Mesenchymal stem cell (in vitro differentiated cells and primary cell): ENCODE measurements at regions not wholly inside any gene's neighbourhood (a gene's known extent, or its start where the extent isn't known, plus 50 kb on each side); places are given as distances from the start of the nearest gene placed in this dataset.

ENCODE experiments used
- DNase-seq: peaks from one replicate; pipeline ENCODE4 v3.0.0-alpha.2; 2013
- H2AFZ ChIP-seq: one replicate; pipeline ENCODE4 v1.6.1; 2013; ENCODE audit warnings: low read depth, mild to moderate bottlenecking, control low read depth, inconsistent platforms, low read length, moderate library complexity
- H2AK5ac ChIP-seq: 2 replicates; pipeline ENCODE4 v1.6.1; 2013; ENCODE audit warnings: low read length, moderate library complexity, mild to moderate bottlenecking, inconsistent platforms; ENCODE audit not compliant: severe bottlenecking
- H2BK120ac ChIP-seq: one replicate; pipeline ENCODE4 v1.6.1; 2013; ENCODE audit warnings: low read depth, mild to moderate bottlenecking, inconsistent platforms, low read length, moderate library complexity
- H2BK12ac ChIP-seq, 2 experiments: one replicate each; pipeline ENCODE4 v1.6.1; 2013; ENCODE audit warnings: inconsistent platforms in 2 of 2, low read length in 2 of 2, mild to moderate bottlenecking in 2 of 2, moderate library complexity in 2 of 2, control low read depth in 1 of 2
- H2BK15ac ChIP-seq: one replicate; pipeline ENCODE4 v1.6.1; 2013; ENCODE audit warnings: mild to moderate bottlenecking, low read depth, inconsistent platforms; ENCODE audit not compliant: poor library complexity, severe bottlenecking
- H2BK5ac ChIP-seq: 2 replicates; pipeline ENCODE4 v1.6.1; 2013; ENCODE audit warnings: low read depth, mild to moderate bottlenecking, low read length, control low read depth, inconsistent platforms; ENCODE audit not compliant: poor library complexity, severe bottlenecking
- H3K14ac ChIP-seq, 2 experiments: one replicate each; pipeline ENCODE4 v1.6.1; 2013; ENCODE audit warnings: inconsistent platforms in 2 of 2, low read length in 2 of 2, control low read depth in 1 of 2, mild to moderate bottlenecking in 1 of 2, moderate library complexity in 1 of 2
- H3K18ac ChIP-seq, 2 experiments: one replicate each; pipeline ENCODE4 v1.6.1; 2013; ENCODE audit warnings: inconsistent platforms in 2 of 2, low read length in 2 of 2, control low read depth in 1 of 2, low read depth in 1 of 2, mild to moderate bottlenecking in 1 of 2
- H3K23ac ChIP-seq, 2 experiments: one replicate each; pipeline ENCODE4 v1.6.1; 2013; ENCODE audit warnings: inconsistent platforms in 2 of 2, low read length in 2 of 2, mild to moderate bottlenecking in 2 of 2, moderate library complexity in 2 of 2, control low read depth in 1 of 2
- H3K27ac ChIP-seq: 2 replicates; pipeline ENCODE4 v1.5.1; 2013; ENCODE audit warnings: mild to moderate bottlenecking, moderate library complexity, low read length, control low read depth, inconsistent platforms; ENCODE audit not compliant: poor library complexity, severe bottlenecking
- H3K27me3 ChIP-seq, 2 experiments: 2 replicates each; pipeline versions ENCODE4 v1.6.1 to v1.7.0; 2013; ENCODE audit warnings: low read length in 2 of 2, mild to moderate bottlenecking in 2 of 2, moderate library complexity in 2 of 2, control low read depth in 1 of 2, inconsistent platforms in 1 of 2; ENCODE audit not compliant: control insufficient read depth in 1 of 2, insufficient read depth in 1 of 2
- H3K36me3 ChIP-seq, 2 experiments: 2 replicates each; pipeline versions ENCODE4 v1.6.1 to v1.7.0; 2013; ENCODE audit warnings: low read length in 2 of 2, control low read depth in 1 of 2, inconsistent platforms in 1 of 2, low read depth in 1 of 2, mild to moderate bottlenecking in 1 of 2; ENCODE audit not compliant: insufficient read depth in 2 of 2, control insufficient read depth in 1 of 2
- H3K4ac ChIP-seq, 2 experiments: one replicate each; pipeline ENCODE4 v1.6.1; 2013; ENCODE audit warnings: inconsistent platforms in 2 of 2, low read length in 2 of 2, mild to moderate bottlenecking in 2 of 2, moderate library complexity in 2 of 2, control low read depth in 1 of 2, low read depth in 1 of 2
- H3K4me1 ChIP-seq: 2 replicates; pipeline ENCODE4 v1.6.1; 2013; ENCODE audit warnings: low read depth, low read length, control low read depth; ENCODE audit not compliant: control insufficient read depth, insufficient read depth
- H3K4me2 ChIP-seq: 2 replicates; pipeline ENCODE4 v1.6.1; 2013; ENCODE audit warnings: low read length, mild to moderate bottlenecking, inconsistent platforms; ENCODE audit not compliant: poor library complexity, severe bottlenecking
- H3K4me3 ChIP-seq, 2 experiments: 2 replicates each; pipeline versions ENCODE4 v1.5.1 to v1.7.0; 2013; ENCODE audit warnings: low read length in 2 of 2, mild to moderate bottlenecking in 2 of 2, control low read depth in 1 of 2, low read depth in 1 of 2; ENCODE audit not compliant: insufficient read depth in 1 of 2
- H3K79me1 ChIP-seq: replicated peaks from 2 replicates; pipeline ENCODE4 v1.6.1; 2013; ENCODE audit warnings: mild to moderate bottlenecking, control low read depth, low read length, inconsistent platforms; ENCODE audit not compliant: poor library complexity, severe bottlenecking
- H3K9ac ChIP-seq: 2 replicates; pipeline ENCODE4 v1.7.0; 2013; ENCODE audit warnings: mild to moderate bottlenecking, low read length, moderate library complexity
- H3K9me3 ChIP-seq: 2 replicates; pipeline ENCODE4 v1.7.0; 2013; ENCODE audit warnings: mild to moderate bottlenecking, low read length; ENCODE audit not compliant: control insufficient read depth
- H4K8ac ChIP-seq: one replicate; pipeline ENCODE4 v1.6.1; 2013; ENCODE audit warnings: inconsistent platforms, mild to moderate bottlenecking, low read length, moderate library complexity
- H4K91ac ChIP-seq: one replicate; pipeline ENCODE4 v1.6.1; 2013; ENCODE audit warnings: mild to moderate bottlenecking, low read length, inconsistent platforms
- WGBS: methylation state at CpG from one replicate; pipeline ENCODE4 v1.1.7; 2013; ENCODE audit warnings: mixed read lengths; 5-methylcytosine and 5-hydroxymethylcytosine counted together

DNA sequence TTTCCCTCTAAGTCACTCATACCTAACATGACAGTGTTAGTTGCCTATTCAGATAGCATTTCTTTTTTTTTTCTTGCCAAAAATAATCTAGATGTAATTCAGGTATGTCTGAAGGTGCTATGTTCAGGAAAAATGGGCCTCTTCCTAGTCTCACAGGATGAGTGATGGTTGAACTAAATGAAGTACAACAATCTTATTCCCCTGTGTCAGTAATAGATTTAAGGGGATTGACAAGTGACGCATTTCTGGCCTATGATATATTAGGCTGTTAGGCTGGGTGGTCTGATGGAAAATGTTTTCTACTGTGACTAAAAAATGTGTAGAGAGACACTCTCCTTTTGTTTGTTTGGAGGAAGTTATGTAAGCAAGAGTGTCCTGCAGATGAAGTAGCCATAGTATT is 878.7 kb upstream of the SLITRK1 start:
- Histone ChIP-seq H3K27me3 (no peaks in the 10 kb centered on the region), H3K9ac (no peak overlapping the region), H3K4me3 (no peak overlapping the region), H4K8ac (no peak overlapping the region), H3K9me3 (no peaks in the 10 kb centered on the region), H3K4me2 (no peak overlapping the region), H2BK120ac (no peak overlapping the region), H2BK15ac (no peak overlapping the region), H3K79me1 (no peaks in the 10 kb centered on the region), H2BK12ac (no peak overlapping the region), H3K18ac (no peak overlapping the region), H3K4me1 (no peaks in the 10 kb centered on the region), H2BK5ac (no peak overlapping the region), H3K14ac (no peak overlapping the region), H4K91ac (no peak overlapping the region), H3K36me3 (no peaks in the 10 kb centered on the region), H2AFZ (no peak overlapping the region), H3K23ac (no peak overlapping the region), H3K4ac (no peak overlapping the region), H3K27ac (no peak overlapping the region), H2AK5ac (no peak overlapping the region)
- no peak for DNase-seq
- 94% methylated on average over 1 of the region's 1 CpG for WGBS

DNA sequence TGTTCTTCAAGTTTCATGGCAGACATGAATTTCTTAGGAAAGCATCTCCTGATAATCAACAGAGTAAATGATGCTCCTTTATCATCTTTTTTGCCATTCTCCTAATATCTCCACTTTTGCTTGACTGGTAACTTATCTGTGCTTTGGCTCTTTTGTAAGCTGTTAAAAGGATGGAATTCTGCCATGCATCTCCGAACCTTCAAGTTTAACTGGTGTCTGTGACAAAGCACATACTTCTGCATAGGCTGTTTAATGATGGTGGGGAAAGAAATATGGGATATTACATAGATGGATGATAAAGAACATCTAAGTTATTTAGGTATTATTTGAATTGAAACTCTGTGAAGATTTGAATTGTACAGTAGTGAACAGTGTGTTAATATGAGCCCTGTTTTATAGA is 866.9 kb upstream of the SLITRK1 start:
- no peaks in the 10 kb centered on the region for H3K27me3 ChIP-seq
- H3K18ac ChIP-seq = no peak overlapping the region
- no peak overlapping the region for H2BK120ac ChIP-seq
- no peaks in the 10 kb centered on the region for H3K36me3 ChIP-seq
- no peak overlapping the region for H3K4ac ChIP-seq
- DNase-seq = no peak
- H2BK12ac ChIP-seq = no peak overlapping the region
- no peak overlapping the region for H4K91ac ChIP-seq
- H2BK5ac ChIP-seq = no peak overlapping the region
- H3K23ac ChIP-seq = no peak overlapping the region
- H3K4me2 ChIP-seq = no peak overlapping the region
- no peaks in the 10 kb centered on the region for H3K79me1 ChIP-seq
- H3K4me1 ChIP-seq = no peaks in the 10 kb centered on the region
- H2AK5ac ChIP-seq = no peak overlapping the region
- H3K27ac ChIP-seq = no peak overlapping the region
- no peaks in the 10 kb centered on the region for H3K9me3 ChIP-seq
- no peak overlapping the region for H3K14ac ChIP-seq
- H2AFZ ChIP-seq = no peak overlapping the region
- 83% methylated on average over 1 of the region's 1 CpG for WGBS
- no peak overlapping the region for H3K4me3 ChIP-seq
- no peak overlapping the region for H2BK15ac ChIP-seq
- no peak overlapping the region for H4K8ac ChIP-seq
- H3K9ac ChIP-seq = no peak overlapping the region

DNA sequence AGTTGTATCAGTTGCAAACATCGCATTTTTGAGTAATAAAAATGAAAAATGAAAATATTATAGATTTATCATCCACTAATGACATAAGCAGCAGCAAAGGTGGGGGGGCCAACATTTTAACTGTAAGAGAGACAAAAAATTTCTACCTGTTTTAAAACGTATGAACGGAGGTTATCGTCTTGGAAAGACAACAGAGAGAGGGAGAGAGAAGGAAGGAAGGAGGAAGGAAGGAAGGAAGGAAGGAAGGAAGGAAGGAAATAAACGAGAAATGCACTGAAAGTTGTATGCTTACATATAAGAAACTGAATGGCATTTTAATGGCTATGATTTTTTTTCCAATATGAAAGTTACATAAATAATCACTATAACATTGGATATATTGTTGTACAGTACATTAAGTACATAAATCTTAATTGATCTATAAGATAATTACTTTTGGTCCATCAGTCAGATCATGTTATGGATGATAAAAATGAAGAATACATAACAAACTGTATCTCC is 862.8 kb upstream of the SLITRK1 start:
- Histone ChIP-seq H3K4me2 (no peak overlapping the region), H3K9ac (no peak overlapping the region), H3K4me1 (no peaks in the 10 kb centered on the region), H3K27me3 (no peaks in the 10 kb centered on the region), H2BK15ac (no peak overlapping the region), H3K36me3 (no peaks in the 10 kb centered on the region), H3K9me3 (no peaks in the 10 kb centered on the region), H3K4me3 (no peak overlapping the region), H2BK120ac (no peak overlapping the region), H4K91ac (no peak overlapping the region), H3K23ac (no peak overlapping the region), H3K4ac (no peak overlapping the region), H4K8ac (no peak overlapping the region), H2BK12ac (no peak overlapping the region), H3K18ac (no peak overlapping the region), H2AFZ (no peak overlapping the region), H3K79me1 (no peaks in the 10 kb centered on the region), H2BK5ac (no peak overlapping the region), H2AK5ac (no peak overlapping the region), H3K14ac (no peak overlapping the region), H3K27ac (no peak overlapping the region)
- no peak for DNase-seq
- 88% methylated on average over 3 of the region's 5 CpGs for WGBS

DNA sequence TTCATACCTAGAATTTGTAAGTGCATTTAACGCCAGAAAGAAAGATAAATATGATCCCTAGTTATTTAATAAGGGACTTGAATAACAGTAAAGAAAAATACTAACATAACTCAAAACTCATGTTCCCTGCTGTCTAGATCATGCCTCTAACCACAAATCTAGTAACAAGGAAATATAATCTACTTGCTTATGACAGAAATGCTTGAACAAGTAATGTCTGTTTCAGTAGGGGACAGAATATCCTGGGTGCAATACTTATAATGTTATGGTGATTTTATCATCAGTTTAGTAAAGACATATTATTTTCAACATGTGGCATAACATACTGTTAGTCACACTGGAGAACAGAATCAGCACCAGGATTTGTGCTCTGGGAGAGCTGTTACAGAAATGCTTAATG is 861.9 kb upstream of the SLITRK1 start:
- no peak overlapping the region for H2AK5ac ChIP-seq
- WGBS = no CpG with 5 or more reads among the region's 1 CpG

More for the DNA sequence above, 861.9 kb upstream of the SLITRK1 start:
- no peaks in the 10 kb centered on the region for H3K9me3 ChIP-seq
- H3K9ac ChIP-seq = no peak overlapping the region
- H3K4me2 ChIP-seq = no peak overlapping the region
- H4K8ac ChIP-seq = no peak overlapping the region
- no peak overlapping the region for H3K18ac ChIP-seq
- H2BK12ac ChIP-seq = no peak overlapping the region
- no peak overlapping the region for H3K4ac ChIP-seq
- no peaks in the 10 kb centered on the region for H3K79me1 ChIP-seq
- no peak overlapping the region for H3K14ac ChIP-seq
- H3K23ac ChIP-seq = no peak overlapping the region
- no peak overlapping the region for H3K4me3 ChIP-seq
- no peaks in the 10 kb centered on the region for H3K36me3 ChIP-seq
- no peaks in the 10 kb centered on the region for H3K4me1 ChIP-seq
- H4K91ac ChIP-seq = no peak overlapping the region
- no peaks in the 10 kb centered on the region for H3K27me3 ChIP-seq
- no peak overlapping the region for H3K27ac ChIP-seq
- H2BK5ac ChIP-seq = no peak overlapping the region
- H2BK120ac ChIP-seq = no peak overlapping the region
- no peak overlapping the region for H2AFZ ChIP-seq
- H2BK15ac ChIP-seq = no peak overlapping the region
- DNase-seq = no peak
